ENCODE measurements at regions not wholly inside any gene's neighbourhood (a gene's known extent, or its start where the extent isn't known, plus 50 kb on each side); places are given as distances from the start of the nearest gene placed in this dataset.

DNA sequence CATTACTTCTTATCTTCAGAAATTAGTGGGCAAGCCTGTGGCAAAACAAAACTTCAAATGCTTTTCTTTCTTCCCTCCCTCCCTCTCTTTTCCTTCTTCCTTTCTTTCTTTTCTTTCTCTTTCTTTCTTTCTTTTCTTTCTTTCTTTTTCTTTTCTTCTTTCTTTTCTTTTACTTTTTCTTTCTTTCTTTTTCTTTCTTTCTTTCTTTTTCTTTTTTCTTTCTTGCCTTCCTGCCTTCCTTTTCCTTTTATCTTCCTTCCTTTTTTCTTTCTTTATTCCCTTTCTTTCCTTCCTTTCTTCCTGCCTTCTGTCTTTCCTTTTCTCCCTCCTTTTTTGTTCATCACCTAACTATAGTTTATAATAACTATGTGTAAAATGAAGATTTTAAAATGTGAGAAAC, 295.1 kb downstream of the SMOC2 start:
- TF ChIP-seq EZH2 (IDR thresholded peaks at IDR 0.05; ENCODE audit: insufficient read depth, low read length), result no peak
- TF ChIP-seq, protein P1, sequence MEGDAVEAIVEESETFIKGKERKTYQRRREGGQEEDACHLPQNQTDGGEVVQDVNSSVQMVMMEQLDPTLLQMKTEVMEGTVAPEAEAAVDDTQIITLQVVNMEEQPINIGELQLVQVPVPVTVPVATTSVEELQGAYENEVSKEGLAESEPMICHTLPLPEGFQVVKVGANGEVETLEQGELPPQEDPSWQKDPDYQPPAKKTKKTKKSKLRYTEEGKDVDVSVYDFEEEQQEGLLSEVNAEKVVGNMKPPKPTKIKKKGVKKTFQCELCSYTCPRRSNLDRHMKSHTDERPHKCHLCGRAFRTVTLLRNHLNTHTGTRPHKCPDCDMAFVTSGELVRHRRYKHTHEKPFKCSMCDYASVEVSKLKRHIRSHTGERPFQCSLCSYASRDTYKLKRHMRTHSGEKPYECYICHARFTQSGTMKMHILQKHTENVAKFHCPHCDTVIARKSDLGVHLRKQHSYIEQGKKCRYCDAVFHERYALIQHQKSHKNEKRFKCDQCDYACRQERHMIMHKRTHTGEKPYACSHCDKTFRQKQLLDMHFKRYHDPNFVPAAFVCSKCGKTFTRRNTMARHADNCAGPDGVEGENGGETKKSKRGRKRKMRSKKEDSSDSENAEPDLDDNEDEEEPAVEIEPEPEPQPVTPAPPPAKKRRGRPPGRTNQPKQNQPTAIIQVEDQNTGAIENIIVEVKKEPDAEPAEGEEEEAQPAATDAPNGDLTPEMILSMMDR (IDR thresholded peaks at IDR 0.05; ENCODE audit: insufficient read depth, low read depth, low read length), result no peak
